ENCODE measurements at regions not wholly inside any gene's neighbourhood (a gene's known extent, or its start where the extent isn't known, plus 50 kb on each side); places are given as distances from the start of the nearest gene placed in this dataset.
A peak's percentile ranks its signal among the peaks of the same experiment; 100 is the strongest.

DNA sequence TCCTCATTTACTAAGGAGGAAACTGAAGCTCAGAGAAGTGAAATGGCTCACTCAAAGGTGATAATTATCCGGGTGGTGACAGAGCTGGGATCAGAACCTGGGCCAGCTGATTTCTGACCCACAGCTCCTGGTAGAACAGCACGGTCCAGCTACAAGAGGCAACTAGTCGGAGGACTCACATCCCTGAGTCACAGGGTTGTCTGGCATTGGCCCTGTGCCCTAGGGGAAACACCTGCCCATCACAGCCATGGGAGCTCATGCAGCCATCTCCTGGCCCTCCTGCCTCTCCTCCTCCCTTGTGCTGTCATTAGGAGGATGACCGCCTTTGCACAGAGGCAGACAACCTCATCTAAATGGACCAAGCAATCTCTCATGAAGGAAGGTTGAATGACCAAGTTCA lies 115.2 kb upstream of the TSPAN5 start:
- H3K36me3 ChIP-seq (ENCODE audit: control insufficient read depth in 2 of 3, insufficient read depth in 3 of 3, low read length in 3 of 3) = no peaks in the 10 kb centered on the region
- Mint-ChIP-seq H3K9me3 (peaks cover 0 to 18% (median 7%) of the 10 kb centered on the region in 11 donors), H3K27ac (no peak overlapping the region), H3K4me1 (no peaks in the 10 kb centered on the region), H3K36me3 (peaks cover 0 to 13% (median under 1%) of the 10 kb centered on the region in 5 donors), H3K27me3 (peaks cover 0 to 7% (median 0%) of the 10 kb centered on the region in 5 donors), H3K4me3 (no peak overlapping the region)
- ChIA-PET POLR2A (no interaction called here), CTCF (no interaction called here)
- H3K9me3 ChIP-seq (ENCODE audit: control insufficient read depth in 2 of 3, low read length in 3 of 3) = no peaks in the 10 kb centered on the region
- intact Hi-C loops (cut with micrococcal nuclease) = no loop called here
- no peak overlapping the region for H3K27ac ChIP-seq (ENCODE audit: low read depth, low read length)
- H3K27me3 ChIP-seq (ENCODE audit: control insufficient read depth in 2 of 2, insufficient read depth in 2 of 2, low read length in 2 of 2) = no peaks in the 10 kb centered on the region
- DNase-seq = no peak
- H3K4me3 ChIP-seq (ENCODE audit: low read length) = no peak overlapping the region
- no peaks in the 10 kb centered on the region for H3K4me1 ChIP-seq (ENCODE audit: control insufficient read depth in 2 of 2, insufficient read depth in 2 of 2, low read length in 2 of 2)
- ATAC-seq = no peak

DNA sequence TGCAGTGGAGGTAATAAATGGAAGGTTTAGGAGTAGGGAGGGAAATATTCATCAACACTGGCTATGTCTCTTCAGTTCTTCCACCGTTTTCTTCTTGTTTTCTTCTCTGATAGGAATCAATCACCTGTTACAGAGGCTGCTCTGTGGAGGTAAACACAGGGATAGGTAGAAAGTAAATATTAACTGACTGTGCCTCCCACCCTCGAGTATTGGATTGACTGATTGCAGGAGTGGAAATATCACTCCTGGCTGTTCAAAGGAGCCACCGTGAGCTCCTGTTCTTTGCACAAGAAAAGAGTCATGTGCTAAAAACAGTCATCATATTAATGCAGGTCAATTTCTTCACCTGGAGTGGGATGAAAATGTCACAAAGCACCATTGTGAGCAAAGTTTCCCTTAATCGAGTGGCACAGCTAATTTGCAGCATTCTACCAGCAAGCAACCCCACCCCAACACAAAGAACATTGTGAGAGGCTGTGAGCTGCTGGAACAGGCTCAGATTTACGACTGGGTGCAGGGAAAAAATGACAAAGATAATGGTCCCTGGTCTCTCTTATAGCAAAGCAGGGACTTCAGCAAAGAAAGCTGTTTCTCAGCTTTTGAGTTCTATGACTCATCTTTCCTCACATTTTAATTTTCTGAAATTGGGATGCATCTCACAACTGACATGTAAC lies 113.7 kb upstream of the TSPAN5 start:
- H3K4me3 ChIP-seq (ENCODE audit: low read length) = no peak overlapping the region
- Mint-ChIP-seq H3K36me3 (peaks cover 0 to 13% (median 0%) of the 10 kb centered on the region in 5 donors), H3K4me3 (no peak overlapping the region), H3K27me3 (peaks cover 0 to 7% (median 0%) of the 10 kb centered on the region in 5 donors), H3K27ac (no peak overlapping the region), H3K9me3 (peaks cover 0 to 30% (median 9%) of the 10 kb centered on the region in 11 donors), H3K4me1 (no peaks in the 10 kb centered on the region)
- ChIA-PET POLR2A (no interaction called here), CTCF (no interaction called here)
- no peaks in the 10 kb centered on the region for H3K9me3 ChIP-seq (ENCODE audit: control insufficient read depth in 2 of 3, low read length in 3 of 3)
- intact Hi-C loops (cut with micrococcal nuclease) = no loop called here
- H3K4me1 ChIP-seq (ENCODE audit: control insufficient read depth in 2 of 2, insufficient read depth in 2 of 2, low read length in 2 of 2) = no peaks in the 10 kb centered on the region
- H3K27me3 ChIP-seq (ENCODE audit: control insufficient read depth in 2 of 2, insufficient read depth in 2 of 2, low read length in 2 of 2) = no peaks in the 10 kb centered on the region
- no peak overlapping the region for H3K27ac ChIP-seq (ENCODE audit: low read depth, low read length)
- H3K36me3 ChIP-seq (ENCODE audit: control insufficient read depth in 2 of 3, insufficient read depth in 3 of 3, low read length in 3 of 3) = no peaks in the 10 kb centered on the region
- no peak for ATAC-seq
- no peak for DNase-seq

DNA sequence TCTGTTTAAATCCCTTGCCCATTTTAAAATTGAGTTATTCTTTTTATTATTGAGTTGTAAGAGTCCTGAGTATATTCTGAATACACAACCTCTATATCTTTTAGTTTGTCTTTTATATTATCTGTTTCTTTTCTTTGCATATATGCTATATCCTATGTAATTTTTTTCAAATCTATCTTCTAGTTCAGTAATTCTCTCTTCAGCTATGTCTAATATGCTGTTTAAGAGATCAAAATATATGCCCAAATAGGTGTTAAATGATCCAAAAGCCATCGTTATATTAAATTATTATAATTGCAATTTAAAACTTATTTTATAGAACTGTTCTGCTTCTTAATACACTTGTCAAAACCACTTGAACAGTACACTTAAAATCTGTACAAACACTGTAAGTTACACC lies 107.4 kb upstream of the TSPAN5 start:
- Histone ChIP-seq H3K27ac (ENCODE audit: low read depth, low read length) (no peak overlapping the region), H3K36me3 (ENCODE audit: control insufficient read depth in 2 of 3, insufficient read depth in 3 of 3, low read length in 3 of 3) (no peaks in the 10 kb centered on the region), H3K27me3 (ENCODE audit: control insufficient read depth in 2 of 2, insufficient read depth in 2 of 2, low read length in 2 of 2) (no peaks in the 10 kb centered on the region), H3K9me3 (ENCODE audit: control insufficient read depth in 2 of 3, low read length in 3 of 3) (peaks cover 0 to 6% (median 0%) of the 10 kb centered on the region in 3 experiments), H3K4me1 (ENCODE audit: control insufficient read depth in 2 of 2, insufficient read depth in 2 of 2, low read length in 2 of 2) (no peaks in the 10 kb centered on the region), H3K4me3 (ENCODE audit: low read length) (no peak overlapping the region)
- H3K27ac Mint-ChIP-seq = no peak overlapping the region
- CTCF ChIA-PET = no interaction called here
- ATAC-seq (no peak), DNase-seq (no peak)
- peaks cover 0 to 4% (median under 1%) of the 10 kb centered on the region in 7 donors for H3K4me1 Mint-ChIP-seq
- H3K9me3 Mint-ChIP-seq = peaks cover 4 to 52% (median 24%) of the 10 kb centered on the region in 11 donors
- H3K36me3 Mint-ChIP-seq = peaks cover 3 to 15% (median 5%) of the 10 kb centered on the region in 5 donors
- POLR2A ChIA-PET = no interaction called here
- intact Hi-C loops (cut with micrococcal nuclease) = no loop called here
- H3K4me3 Mint-ChIP-seq = no peak overlapping the region
- H3K27me3 Mint-ChIP-seq = peaks cover 0 to 5% (median 0%) of the 10 kb centered on the region in 5 donors

DNA sequence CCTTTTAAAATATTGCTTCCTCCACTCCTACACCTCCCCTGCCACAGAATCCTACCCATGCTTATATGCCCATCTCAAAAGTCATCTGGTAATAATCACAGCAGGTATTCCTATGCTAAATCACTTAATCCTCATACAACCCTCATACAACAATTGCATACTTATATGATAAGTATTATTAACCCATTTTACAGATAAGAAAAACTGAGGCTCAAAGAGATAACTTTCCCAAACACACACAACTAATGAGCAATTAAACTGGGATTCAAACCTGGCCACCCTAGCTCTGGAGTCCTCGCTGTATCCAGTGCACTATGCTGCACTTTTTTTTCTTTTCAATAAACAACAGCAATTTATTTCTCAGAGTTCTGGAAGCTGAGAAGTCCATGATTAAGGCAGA lies 99.8 kb upstream of the TSPAN5 start:
- H3K4me3 Mint-ChIP-seq = no peak overlapping the region
- Histone ChIP-seq H3K4me1 (ENCODE audit: control insufficient read depth in 2 of 2, insufficient read depth in 2 of 2, low read length in 2 of 2) (no peaks in the 10 kb centered on the region), H3K27me3 (ENCODE audit: control insufficient read depth in 2 of 2, insufficient read depth in 2 of 2, low read length in 2 of 2) (no peaks in the 10 kb centered on the region), H3K36me3 (ENCODE audit: control insufficient read depth in 2 of 3, insufficient read depth in 3 of 3, low read length in 3 of 3) (no peaks in the 10 kb centered on the region), H3K27ac (ENCODE audit: low read depth, low read length) (no peak overlapping the region), H3K9me3 (ENCODE audit: control insufficient read depth in 2 of 3, low read length in 3 of 3) (no peaks in the 10 kb centered on the region), H3K4me3 (ENCODE audit: low read length) (no peak overlapping the region)
- no peaks in the 10 kb centered on the region for H3K36me3 Mint-ChIP-seq
- H3K27ac Mint-ChIP-seq = no peak overlapping the region
- H3K4me1 Mint-ChIP-seq = peaks cover 0 to 14% (median 10%) of the 10 kb centered on the region in 7 donors
- H3K27me3 Mint-ChIP-seq = no peaks in the 10 kb centered on the region
- DNase-seq = no peak
- no peak for ATAC-seq
- peaks cover 0 to 4% (median 0%) of the 10 kb centered on the region in 11 donors for H3K9me3 Mint-ChIP-seq
- intact Hi-C loops (cut with micrococcal nuclease) = no loop called here
- POLR2A ChIA-PET = no interaction called here
- CTCF ChIA-PET = no interaction called here

DNA sequence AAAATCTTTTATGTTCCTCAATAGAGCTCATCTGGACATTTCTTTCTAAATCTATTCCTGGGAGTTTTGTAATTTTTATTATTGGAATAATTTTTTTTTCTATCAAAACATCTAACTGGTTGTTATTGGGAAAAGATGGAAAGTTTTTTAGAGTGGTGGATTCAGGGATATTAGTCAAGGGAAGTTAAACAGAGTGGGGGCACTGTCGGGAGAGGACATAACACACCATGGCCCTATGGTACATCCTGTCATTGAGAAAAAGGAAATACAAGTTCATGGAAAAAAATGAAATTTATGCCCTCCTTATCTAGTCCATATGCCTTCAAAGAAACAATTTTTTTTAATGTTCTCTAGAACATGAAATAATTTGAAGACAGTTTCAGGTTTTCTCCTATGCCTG lies 96.3 kb upstream of the TSPAN5 start:
- Mint-ChIP-seq H3K27ac (no peak overlapping the region), H3K27me3 (no peaks in the 10 kb centered on the region), H3K36me3 (no peaks in the 10 kb centered on the region), H3K4me1 (peaks cover 0 to 3% (median 2%) of the 10 kb centered on the region in 7 donors), H3K4me3 (no peak overlapping the region), H3K9me3 (peaks cover 0 to 2% (median 0%) of the 10 kb centered on the region in 11 donors)
- H3K9me3 ChIP-seq (ENCODE audit: control insufficient read depth in 2 of 3, low read length in 3 of 3) = no peaks in the 10 kb centered on the region
- no peak for DNase-seq
- ChIA-PET CTCF (no interaction called here), POLR2A (no interaction called here)
- no peaks in the 10 kb centered on the region for H3K4me1 ChIP-seq (ENCODE audit: control insufficient read depth in 2 of 2, insufficient read depth in 2 of 2, low read length in 2 of 2)
- ATAC-seq = no peak
- no peaks in the 10 kb centered on the region for H3K36me3 ChIP-seq (ENCODE audit: control insufficient read depth in 2 of 3, insufficient read depth in 3 of 3, low read length in 3 of 3)
- no peak overlapping the region for H3K27ac ChIP-seq (ENCODE audit: low read depth, low read length)
- no peak overlapping the region for H3K4me3 ChIP-seq (ENCODE audit: low read length)
- no peaks in the 10 kb centered on the region for H3K27me3 ChIP-seq (ENCODE audit: control insufficient read depth in 2 of 2, insufficient read depth in 2 of 2, low read length in 2 of 2)
- intact Hi-C loops (cut with micrococcal nuclease) = no loop called here

DNA sequence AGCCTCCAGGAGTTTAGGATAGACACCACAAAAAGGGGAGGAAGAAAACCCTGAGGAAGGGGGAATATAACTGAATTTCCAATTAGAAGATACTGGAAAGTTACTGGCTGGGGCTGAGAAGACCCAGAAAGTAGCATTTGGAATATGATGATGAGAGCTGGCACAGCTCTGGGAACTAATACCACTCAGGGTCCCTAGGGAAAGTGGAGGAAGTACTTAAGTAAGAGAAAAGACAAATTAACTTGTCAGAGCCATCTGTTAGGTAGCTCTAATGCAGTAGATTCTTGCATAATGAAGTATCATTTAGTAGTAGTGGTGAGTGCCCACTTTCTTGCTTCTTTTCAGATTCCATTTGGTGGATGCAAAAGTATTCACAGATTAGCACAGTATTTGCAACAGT lies 90.8 kb upstream of the TSPAN5 start:
- H3K9me3 Mint-ChIP-seq = peaks cover 0 to 2% (median 0%) of the 10 kb centered on the region in 11 donors
- H3K9me3 ChIP-seq (ENCODE audit: control insufficient read depth in 2 of 3, low read length in 3 of 3) = no peaks in the 10 kb centered on the region
- H3K27me3 ChIP-seq (ENCODE audit: control insufficient read depth in 2 of 2, insufficient read depth in 2 of 2, low read length in 2 of 2) = no peaks in the 10 kb centered on the region
- H3K4me3 ChIP-seq (ENCODE audit: low read length) = no peak overlapping the region
- no peaks in the 10 kb centered on the region for H3K4me1 ChIP-seq (ENCODE audit: control insufficient read depth in 2 of 2, insufficient read depth in 2 of 2, low read length in 2 of 2)
- intact Hi-C loops (cut with micrococcal nuclease) = no loop called here
- H3K4me3 Mint-ChIP-seq = no peak overlapping the region
- ChIA-PET CTCF (no interaction called here), POLR2A (no interaction called here)
- ATAC-seq (no peak), DNase-seq (no peak)
- peak overlapping the region in 1 of 9 donors; percentile 30 for H3K27ac Mint-ChIP-seq
- H3K36me3 Mint-ChIP-seq = no peaks in the 10 kb centered on the region
- H3K27me3 Mint-ChIP-seq = no peaks in the 10 kb centered on the region
- no peaks in the 10 kb centered on the region for H3K36me3 ChIP-seq (ENCODE audit: control insufficient read depth in 2 of 3, insufficient read depth in 3 of 3, low read length in 3 of 3)
- peaks cover 0 to 7% (median 0%) of the 10 kb centered on the region in 7 donors for H3K4me1 Mint-ChIP-seq
- H3K27ac ChIP-seq (ENCODE audit: low read depth, low read length) = no peak overlapping the region

DNA sequence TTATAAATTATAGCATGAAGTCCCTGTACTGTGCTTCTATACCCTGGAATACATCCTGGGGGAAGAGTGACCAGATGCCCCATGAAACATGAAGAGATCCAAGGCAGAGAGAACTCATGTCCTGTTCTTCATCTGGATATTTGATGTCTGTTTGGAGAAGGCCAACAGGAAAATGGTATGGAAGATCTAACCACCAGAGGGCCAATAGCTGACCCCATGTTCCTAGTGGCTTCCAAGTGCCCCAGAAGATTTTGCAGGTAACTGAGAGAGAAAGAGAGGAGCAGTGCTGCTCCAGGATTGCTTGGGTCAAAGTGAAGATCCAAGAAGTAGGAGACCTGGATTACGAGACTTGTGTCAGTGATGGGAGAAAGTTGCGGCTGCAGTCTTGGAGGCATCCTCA lies 90.2 kb upstream of the TSPAN5 start:
- no peak overlapping the region for H3K4me3 ChIP-seq (ENCODE audit: low read length)
- peaks cover 0 to 8% (median 0%) of the 10 kb centered on the region in 7 donors for H3K4me1 Mint-ChIP-seq
- no peak overlapping the region for H3K27ac ChIP-seq (ENCODE audit: low read depth, low read length)
- peaks cover 0 to 2% (median 0%) of the 10 kb centered on the region in 11 donors for H3K9me3 Mint-ChIP-seq
- H3K36me3 Mint-ChIP-seq = no peaks in the 10 kb centered on the region
- ATAC-seq (no peak), DNase-seq (no peak)
- no peaks in the 10 kb centered on the region for H3K4me1 ChIP-seq (ENCODE audit: control insufficient read depth in 2 of 2, insufficient read depth in 2 of 2, low read length in 2 of 2)
- ChIA-PET POLR2A (no interaction called here), CTCF (no interaction called here)
- no peaks in the 10 kb centered on the region for H3K27me3 Mint-ChIP-seq
- intact Hi-C loops (cut with micrococcal nuclease) = no loop called here
- H3K27me3 ChIP-seq (ENCODE audit: control insufficient read depth in 2 of 2, insufficient read depth in 2 of 2, low read length in 2 of 2) = no peaks in the 10 kb centered on the region
- H3K9me3 ChIP-seq (ENCODE audit: control insufficient read depth in 2 of 3, low read length in 3 of 3) = no peaks in the 10 kb centered on the region
- H3K27ac Mint-ChIP-seq = peak overlapping the region in 1 of 9 donors; percentile 30
- no peaks in the 10 kb centered on the region for H3K36me3 ChIP-seq (ENCODE audit: control insufficient read depth in 2 of 3, insufficient read depth in 3 of 3, low read length in 3 of 3)
- no peak overlapping the region for H3K4me3 Mint-ChIP-seq

All from naive thymus-derived CD4-positive, alpha-beta T cell (primary cell).